Vagina (tissue), 2 donors: ENCODE measurements at regions not wholly inside any gene's neighbourhood (a gene's known extent, or its start where the extent isn't known, plus 50 kb on each side); places are given as distances from the start of the nearest gene placed in this dataset.

Source experiments
- DNase-seq, 2 donors: peaks; one replicate each; pipeline ENCODE4 v3.0.0-alpha.2; 2017; ENCODE audit errors: extremely low spot score in 2 of 2
- H3K27ac ChIP-seq: fragments of 200-600 bp; sonication (generic); one replicate; pipeline ENCODE4 v1.5.1; 2019
- H3K27me3 ChIP-seq: fragments of 200-600 bp; sonication (generic); one replicate; pipeline ENCODE4 v1.5.1; 2019
- H3K36me3 ChIP-seq, 2 donors: fragments of 200-600 bp; sonication (generic); one replicate each; pipeline ENCODE4 v1.5.1; 2017 to 2019
- H3K4me1 ChIP-seq: fragments of 200-600 bp; sonication (generic); one replicate; pipeline ENCODE4 v1.5.1; 2019
- H3K4me3 ChIP-seq, 2 donors: fragments of 200-600 bp; sonication (generic); 1 replicate in 1 of 2; 2 replicates in 1 of 2; pipeline ENCODE4 v1.5.1; 2016 to 2019
- H3K9me3 ChIP-seq: fragments of 200-600 bp; sonication (generic); one replicate; pipeline ENCODE4 v1.5.1; 2019
- CTCF ChIP-seq, 3 experiments: fragments of 450-650 bp in 2 of 3; fragments of 200-600 bp in 1 of 3; sonication (generic) in 1 of 3; IDR thresholded peaks; one replicate each; pipeline ENCODE4 v1.5.1; 2017 to 2019; ENCODE audit warnings: antibody characterized with exemption in 3 of 3, mild to moderate bottlenecking in 2 of 3, moderate library complexity in 2 of 3
- POLR2A ChIP-seq, 2 donors: fragments of 450-650 bp; IDR thresholded peaks; one replicate each; pipeline ENCODE4 v1.6.1; 2017; ENCODE audit warnings: antibody characterized with exemption in 2 of 2, mild to moderate bottlenecking in 2 of 2, moderate library complexity in 2 of 2
- POLR2AphosphoS5 ChIP-seq, 2 donors: sonication (generic); formaldehyde crosslinking; IDR thresholded peaks; one replicate each; pipeline ENCODE4 v1.9.0; 2017; ENCODE audit warnings: antibody characterized with exemption in 2 of 2, mild to moderate bottlenecking in 2 of 2, low read depth in 1 of 2; ENCODE audit not compliant: insufficient read depth in 1 of 2
- intact Hi-C: fragments of 100-400 bp; cut with DNase I; formaldehyde crosslinking; loops from one replicate; pipeline ENCODE4 v1.15.1; 2023

GRCh38 chr3:5563537-5564277 is 376.2 kb downstream of the EDEM1 start:
- H3K36me3 ChIP-seq, result no peaks in the 10 kb centered on the region
- intact Hi-C loops, result no loop called here
- H3K4me3 ChIP-seq, result no peak overlapping the region
- no peak for TF ChIP-seq POLR2AphosphoS5 (IDR thresholded peaks at IDR 0.05; ENCODE audit: insufficient read depth in 1 of 2, low read depth in 1 of 2)
- TF ChIP-seq CTCF (IDR thresholded peaks at IDR 0.05), result no peak
- no peak for TF ChIP-seq POLR2A (IDR thresholded peaks at IDR 0.05)
- H3K9me3 ChIP-seq, result no peaks in the 10 kb centered on the region
- H3K27ac ChIP-seq, result no peak overlapping the region
- no peaks in the 10 kb centered on the region for H3K4me1 ChIP-seq
- no peak for DNase-seq
- no peaks in the 10 kb centered on the region for H3K27me3 ChIP-seq

GRCh38 chr3:5564278-5564666 is 376.8 kb downstream of the EDEM1 start:
- H3K4me1 ChIP-seq, result no peaks in the 10 kb centered on the region
- no peak overlapping the region for H3K27ac ChIP-seq
- no peaks in the 10 kb centered on the region for H3K27me3 ChIP-seq
- H3K9me3 ChIP-seq, result no peaks in the 10 kb centered on the region
- H3K4me3 ChIP-seq, result no peak overlapping the region
- intact Hi-C loops, result no loop called here
- DNase-seq, result no peak
- no peaks in the 10 kb centered on the region for H3K36me3 ChIP-seq
- no peak for TF ChIP-seq POLR2AphosphoS5 (IDR thresholded peaks at IDR 0.05; ENCODE audit: insufficient read depth in 1 of 2, low read depth in 1 of 2)
- no peak for TF ChIP-seq CTCF (IDR thresholded peaks at IDR 0.05)
- no peak for TF ChIP-seq POLR2A (IDR thresholded peaks at IDR 0.05)

- TF ChIP-seq POLR2AphosphoS5 (IDR thresholded peaks at IDR 0.05; ENCODE audit: insufficient read depth in 1 of 2, low read depth in 1 of 2), result no peak
- TF ChIP-seq POLR2A (IDR thresholded peaks at IDR 0.05), result no peak
- TF ChIP-seq CTCF (IDR thresholded peaks at IDR 0.05), result no peak
- H3K27ac ChIP-seq, result no peak overlapping the region
- no peaks in the 10 kb centered on the region for H3K9me3 ChIP-seq
- intact Hi-C loops, result no loop called here
- H3K4me1 ChIP-seq, result no peaks in the 10 kb centered on the region
- no peak for DNase-seq
- no peak overlapping the region for H3K4me3 ChIP-seq
- no peaks in the 10 kb centered on the region for H3K36me3 ChIP-seq
- no peaks in the 10 kb centered on the region for H3K27me3 ChIP-seq
Observed at GRCh38 chr3:5565026-5565425, 377.5 kb downstream of the EDEM1 start.

- H3K27me3 ChIP-seq, result no peaks in the 10 kb centered on the region
- intact Hi-C loops, result no loop called here
Observed at GRCh38 chr3:5567113-5567512, 379.6 kb downstream of the EDEM1 start.

More at GRCh38 chr3:5567113-5567512, 379.6 kb downstream of the EDEM1 start:
- Histone ChIP-seq H3K27ac (no peak overlapping the region), H3K4me1 (no peaks in the 10 kb centered on the region), H3K4me3 (no peak overlapping the region), H3K9me3 (no peaks in the 10 kb centered on the region), H3K36me3 (no peaks in the 10 kb centered on the region)
- DNase-seq, result no peak
- TF ChIP-seq POLR2AphosphoS5 (IDR thresholded peaks at IDR 0.05; ENCODE audit: insufficient read depth in 1 of 2, low read depth in 1 of 2), result no peak
- no peak for TF ChIP-seq CTCF (IDR thresholded peaks at IDR 0.05)
- no peak for TF ChIP-seq POLR2A (IDR thresholded peaks at IDR 0.05)
